ENCODE measurements at regions not wholly inside any gene's neighbourhood (a gene's known extent, or its start where the extent isn't known, plus 50 kb on each side); places are given as distances from the start of the nearest gene placed in this dataset.
"Not testable (repeated sequence)": the region's sequence is repeated elsewhere in the genome, so short reads cannot be mapped to it uniquely, and the experiment has no call there.

GRCh38 chr21:27885296-27885711 is 918.4 kb upstream of the ADAMTS5 start:
- Histone ChIP-seq H3K27ac (no peak overlapping the region), H3K4me3 (no peak overlapping the region)
- DNase-seq (ENCODE audit: low spot score) = peak; percentile 59
- TF ChIP-seq CTCF (IDR thresholded peaks at IDR 0.05) = no peak

- DNase-seq (ENCODE audit: low spot score); H3K4me3 ChIP-seq; H3K27ac ChIP-seq: not testable (repeated sequence)
Observed at GRCh38 chr21:27881331-27881730, 914.4 kb upstream of the ADAMTS5 start.

- not testable (repeated sequence) for DNase-seq (ENCODE audit: low spot score); H3K27ac ChIP-seq; H3K4me3 ChIP-seq
Observed at GRCh38 chr21:27872411-27872810, 905.5 kb upstream of the ADAMTS5 start.

- H3K27ac ChIP-seq; DNase-seq (ENCODE audit: low spot score); H3K4me3 ChIP-seq: not testable (repeated sequence)
Observed at GRCh38 chr21:27870755-27871154, 903.9 kb upstream of the ADAMTS5 start.

DNA sequence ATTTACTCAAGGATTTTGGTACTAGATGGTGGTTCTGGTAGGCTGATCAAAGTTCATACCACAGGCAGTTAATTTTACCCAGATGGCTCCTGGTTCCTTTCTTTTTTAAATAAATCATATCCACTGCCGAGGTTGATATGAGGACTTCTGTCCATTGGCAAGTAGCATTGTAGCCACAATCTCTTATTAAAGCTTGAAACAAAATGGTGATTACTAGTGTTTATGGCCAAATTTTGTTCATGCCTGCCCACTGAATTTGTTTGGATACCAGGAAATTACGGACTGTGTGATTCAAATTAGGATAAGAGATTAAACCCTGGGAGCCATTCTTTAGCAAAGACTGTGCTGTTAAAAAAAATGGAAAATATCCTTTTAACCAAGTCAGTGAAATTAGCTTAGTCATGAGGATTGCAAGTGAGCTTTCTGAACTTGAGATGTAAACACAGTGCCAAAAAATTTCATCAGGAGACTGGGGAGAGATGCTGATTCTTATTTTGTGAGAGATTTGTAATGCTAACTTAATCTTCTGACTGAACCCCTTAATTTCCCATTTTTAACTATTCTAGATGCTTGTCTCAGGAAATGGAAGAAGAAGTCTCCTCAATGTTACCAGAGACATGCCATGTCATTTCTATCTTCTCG is 893.5 kb upstream of the ADAMTS5 start:
- DNase-seq (ENCODE audit: low spot score); H3K4me3 ChIP-seq; H3K27ac ChIP-seq: not testable (repeated sequence)

GRCh38 chr21:27858053-27858825 is 891.4 kb upstream of the ADAMTS5 start:
- H3K27ac ChIP-seq; DNase-seq (ENCODE audit: low spot score); H3K4me3 ChIP-seq: not testable (repeated sequence)

- not testable (repeated sequence) for DNase-seq (ENCODE audit: low spot score); H3K27ac ChIP-seq; H3K4me3 ChIP-seq
Observed at GRCh38 chr21:27856988-27857387, 890.1 kb upstream of the ADAMTS5 start.

DNA sequence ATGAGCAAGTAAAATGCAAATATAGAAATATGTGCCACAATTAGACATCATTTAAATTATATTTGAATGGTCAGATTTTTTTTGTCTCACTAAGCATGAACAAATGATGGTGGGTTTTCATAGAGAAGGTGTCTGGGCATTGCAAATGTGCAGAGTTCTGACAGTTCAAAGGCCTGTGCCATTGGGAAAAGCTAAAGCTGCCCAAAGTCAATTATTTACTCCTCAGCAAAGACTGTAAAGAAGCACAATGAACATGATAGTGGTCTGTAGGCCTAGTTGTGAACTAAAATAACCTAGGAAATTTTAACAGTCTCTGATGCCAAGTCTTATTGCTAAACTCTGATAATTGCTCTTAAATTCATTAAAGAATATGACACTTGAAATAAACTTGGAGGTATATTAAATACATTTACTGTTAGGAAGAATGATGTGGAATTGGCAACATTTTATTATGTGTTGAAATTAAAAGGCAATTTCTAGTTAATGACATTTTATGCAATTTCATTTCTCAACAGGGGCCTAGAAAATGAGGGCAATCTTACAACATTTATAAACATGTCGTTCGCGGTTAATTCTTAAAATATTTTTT is 874.3 kb upstream of the ADAMTS5 start:
- no peak for TF ChIP-seq CTCF (IDR thresholded peaks at IDR 0.05)
- H3K27ac ChIP-seq = no peak overlapping the region
- DNase-seq (ENCODE audit: low spot score) = no peak
- H3K4me3 ChIP-seq = no peak overlapping the region

DNA sequence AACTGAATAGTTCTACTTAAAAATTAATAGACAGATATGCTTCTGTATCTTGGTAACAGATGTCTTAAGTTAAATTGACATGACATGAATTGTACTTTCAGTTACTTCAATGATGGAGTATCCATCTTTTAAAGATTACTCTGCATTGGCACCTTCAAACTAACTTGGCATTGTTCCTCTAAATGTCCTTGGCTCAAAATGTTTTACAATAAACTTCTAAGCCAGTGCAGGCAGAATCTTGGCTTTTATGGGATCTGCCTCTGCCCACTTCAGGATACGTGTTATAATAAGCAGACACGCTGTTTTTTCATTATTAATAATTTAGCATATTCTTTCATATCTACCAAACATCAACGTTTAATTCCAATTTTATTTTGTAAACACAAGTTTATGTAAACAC is 873.4 kb upstream of the ADAMTS5 start:
- no peak overlapping the region for H3K27ac ChIP-seq
- DNase-seq (ENCODE audit: low spot score) = no peak
- no peak overlapping the region for H3K4me3 ChIP-seq
- no peak for TF ChIP-seq CTCF (IDR thresholded peaks at IDR 0.05)

GRCh38 chr21:27839512-27840115 is 872.7 kb upstream of the ADAMTS5 start:
- TF ChIP-seq CTCF (IDR thresholded peaks at IDR 0.05) = no peak
- H3K27ac ChIP-seq = no peak overlapping the region
- H3K4me3 ChIP-seq = no peak overlapping the region
- DNase-seq (ENCODE audit: low spot score) = no peak

Measured in coronary artery (tissue), 2 donors.